Left lung (tissue), 4 donors: ENCODE measurements at regions not wholly inside any gene's neighbourhood (a gene's known extent, or its start where the extent isn't known, plus 50 kb on each side); places are given as distances from the start of the nearest gene placed in this dataset.
A peak's percentile ranks its signal among the peaks of the same experiment; 100 is the strongest.
"Not testable (repeated sequence)": the region's sequence is repeated elsewhere in the genome, so short reads cannot be mapped to it uniquely, and the experiment has no call there.

Source experiments
- ATAC-seq: fragments of 200-7000 bp; cut with Tn5 transposase; one replicate; pipeline ENCODE4 v1.9.1; 2020; ENCODE audit warnings: moderate library complexity
- DNase-seq, 4 donors: peaks; one replicate each; pipeline ENCODE4 v3.0.0-alpha.2; 2013 to 2020
- H3K27ac ChIP-seq, 2 donors: fragments of 200-600 bp; sonication (generic) in 1 of 2; one replicate each; pipeline versions ENCODE4 v1.5.0 to v1.8.0; 2020 to 2021
- H3K27me3 ChIP-seq, 2 donors: fragments of 200-600 bp; sonication (generic) in 1 of 2; one replicate each; pipeline versions ENCODE4 v1.5.0 to v1.8.0; 2020 to 2021
- H3K36me3 ChIP-seq, 2 donors: fragments of 200-600 bp; sonication (generic) in 1 of 2; one replicate each; pipeline versions ENCODE4 v1.5.0 to v1.8.0; 2020 to 2021
- H3K4me1 ChIP-seq, 2 donors: fragments of 200-600 bp; one replicate each; pipeline ENCODE4 v1.8.0; 2021
- H3K4me3 ChIP-seq, 2 donors: fragments of 200-600 bp; sonication (generic) in 1 of 2; one replicate each; pipeline versions ENCODE4 v1.5.0 to v1.8.0; 2020 to 2021; ENCODE audit warnings: mild to moderate bottlenecking in 1 of 2
- H3K9me3 ChIP-seq, 2 donors: fragments of 200-600 bp; sonication (generic) in 1 of 2; one replicate each; pipeline versions ENCODE4 v1.5.0 to v1.8.0; 2020 to 2021
- intact Hi-C, 2 donors: fragments of 100-400 bp; cut with DNase I; formaldehyde crosslinking; loops; one replicate each; pipeline versions ENCODE4 v1.11.2 to v1.14.2; 2022
- TF ChIP-seq, protein P1 (sequence below), 2 donors: fragments of 200-600 bp; sonication (generic) in 1 of 2; IDR thresholded peaks; one replicate each; pipeline versions ENCODE4 v1.5.0 to v1.8.0; 2021; ENCODE audit warnings: antibody characterized with exemption in 2 of 2
- donor health status: DM: no; HTN: yes; CAD: no.
- donor health status: DM: no; HTN: no; CAD: no.

GRCh38 chr6:9233686-9234085 is 798.3 kb upstream of the SLC35B3 start:
- peaks cover 0 to 6% of the 10 kb centered on the region in 2 donors for H3K9me3 ChIP-seq
- H3K27me3 ChIP-seq: no peaks in the 10 kb centered on the region
- no peaks in the 10 kb centered on the region for H3K4me1 ChIP-seq
- H3K4me3 ChIP-seq: no peak overlapping the region
- intact Hi-C loops: no loop called here
- H3K27ac ChIP-seq: no peak overlapping the region
- DNase-seq: no peak
- no peaks in the 10 kb centered on the region for H3K36me3 ChIP-seq
- no peak for ATAC-seq
- TF ChIP-seq, protein P1, sequence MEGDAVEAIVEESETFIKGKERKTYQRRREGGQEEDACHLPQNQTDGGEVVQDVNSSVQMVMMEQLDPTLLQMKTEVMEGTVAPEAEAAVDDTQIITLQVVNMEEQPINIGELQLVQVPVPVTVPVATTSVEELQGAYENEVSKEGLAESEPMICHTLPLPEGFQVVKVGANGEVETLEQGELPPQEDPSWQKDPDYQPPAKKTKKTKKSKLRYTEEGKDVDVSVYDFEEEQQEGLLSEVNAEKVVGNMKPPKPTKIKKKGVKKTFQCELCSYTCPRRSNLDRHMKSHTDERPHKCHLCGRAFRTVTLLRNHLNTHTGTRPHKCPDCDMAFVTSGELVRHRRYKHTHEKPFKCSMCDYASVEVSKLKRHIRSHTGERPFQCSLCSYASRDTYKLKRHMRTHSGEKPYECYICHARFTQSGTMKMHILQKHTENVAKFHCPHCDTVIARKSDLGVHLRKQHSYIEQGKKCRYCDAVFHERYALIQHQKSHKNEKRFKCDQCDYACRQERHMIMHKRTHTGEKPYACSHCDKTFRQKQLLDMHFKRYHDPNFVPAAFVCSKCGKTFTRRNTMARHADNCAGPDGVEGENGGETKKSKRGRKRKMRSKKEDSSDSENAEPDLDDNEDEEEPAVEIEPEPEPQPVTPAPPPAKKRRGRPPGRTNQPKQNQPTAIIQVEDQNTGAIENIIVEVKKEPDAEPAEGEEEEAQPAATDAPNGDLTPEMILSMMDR (IDR thresholded peaks at IDR 0.05): no peak

GRCh38 chr6:9233226-9233625 is 797.9 kb upstream of the SLC35B3 start:
- intact Hi-C loops: no loop called here
- ATAC-seq (no peak), DNase-seq (no peak)
- TF ChIP-seq, protein P1 (IDR thresholded peaks at IDR 0.05): no peak
- H3K4me1 ChIP-seq: no peaks in the 10 kb centered on the region
- no peaks in the 10 kb centered on the region for H3K27me3 ChIP-seq
- no peak overlapping the region for H3K4me3 ChIP-seq
- no peak overlapping the region for H3K27ac ChIP-seq
- H3K36me3 ChIP-seq: no peaks in the 10 kb centered on the region
- peaks cover 0 to 6% of the 10 kb centered on the region in 2 donors for H3K9me3 ChIP-seq

- ATAC-seq: no peak
- peaks cover 0 to 4% of the 10 kb centered on the region in 2 donors for H3K9me3 ChIP-seq
- no peaks in the 10 kb centered on the region for H3K36me3 ChIP-seq
- no peak overlapping the region for H3K4me3 ChIP-seq
- no peaks in the 10 kb centered on the region for H3K27me3 ChIP-seq
- intact Hi-C loops: no loop called here
- H3K4me1 ChIP-seq: no peaks in the 10 kb centered on the region
- no peak overlapping the region for H3K27ac ChIP-seq
- TF ChIP-seq, protein P1 (IDR thresholded peaks at IDR 0.05): no peak
- DNase-seq: no peak
These were observed 790.1 kb upstream of the SLC35B3 start for GRCh38 chr6:9225441-9225871.

DNA sequence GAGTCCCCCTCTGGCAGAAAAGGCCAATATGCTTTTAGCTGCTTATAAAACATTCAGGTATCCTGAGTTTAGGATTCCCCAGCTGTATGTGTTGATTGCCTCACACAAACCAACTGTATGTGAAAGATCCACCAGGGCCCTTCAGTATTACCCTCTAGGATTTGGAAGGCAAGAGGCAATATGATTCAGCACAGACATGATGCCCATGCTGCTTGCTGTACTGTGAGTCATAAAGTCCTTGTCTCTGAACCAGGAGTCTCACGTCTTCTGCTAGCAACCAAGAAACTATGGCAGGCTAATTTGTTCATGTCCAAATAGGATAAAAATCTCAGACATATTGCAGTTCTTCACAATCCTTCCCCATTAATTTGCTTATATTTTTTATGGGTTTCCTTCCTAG is 789.2 kb upstream of the SLC35B3 start:
- Histone ChIP-seq H3K4me1 (no peaks in the 10 kb centered on the region), H3K27me3 (no peaks in the 10 kb centered on the region), H3K27ac (no peak overlapping the region), H3K4me3 (no peak overlapping the region), H3K9me3 (peaks cover 0 to 9% of the 10 kb centered on the region in 2 donors), H3K36me3 (no peaks in the 10 kb centered on the region)
- DNase-seq (no peak), ATAC-seq (no peak)
- TF ChIP-seq, protein P1 (IDR thresholded peaks at IDR 0.05): no peak
- intact Hi-C loops: no loop called here

DNA sequence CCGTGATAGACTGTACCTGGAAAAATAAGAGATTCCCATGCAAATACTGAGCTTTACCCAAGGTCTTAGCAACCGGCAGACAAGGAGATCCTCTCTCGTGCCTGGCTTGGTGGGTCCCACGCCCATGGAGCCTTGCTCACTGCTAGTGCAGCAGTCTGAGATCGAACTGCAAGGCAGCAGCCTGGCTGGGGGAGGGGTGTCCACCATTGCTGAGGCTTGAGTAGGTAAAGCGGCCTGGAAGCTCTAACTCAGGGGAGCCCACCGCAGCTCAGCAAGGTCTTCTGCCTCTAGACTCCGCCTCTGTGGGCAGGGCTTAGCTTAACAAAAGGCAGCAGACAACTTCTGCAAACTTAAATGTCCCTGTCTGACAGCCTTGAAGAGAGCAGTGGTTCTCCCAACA is 778.4 kb upstream of the SLC35B3 start:
- H3K4me1 ChIP-seq, ATAC-seq, H3K36me3 ChIP-seq, H3K27ac ChIP-seq, H3K27me3 ChIP-seq, H3K4me3 ChIP-seq, intact Hi-C loops: not testable (repeated sequence)
- DNase-seq: peak in 1 of 4 donors; percentile 55
- peaks cover 0 to 14% of the 10 kb centered on the region in 2 donors for H3K9me3 ChIP-seq

DNA sequence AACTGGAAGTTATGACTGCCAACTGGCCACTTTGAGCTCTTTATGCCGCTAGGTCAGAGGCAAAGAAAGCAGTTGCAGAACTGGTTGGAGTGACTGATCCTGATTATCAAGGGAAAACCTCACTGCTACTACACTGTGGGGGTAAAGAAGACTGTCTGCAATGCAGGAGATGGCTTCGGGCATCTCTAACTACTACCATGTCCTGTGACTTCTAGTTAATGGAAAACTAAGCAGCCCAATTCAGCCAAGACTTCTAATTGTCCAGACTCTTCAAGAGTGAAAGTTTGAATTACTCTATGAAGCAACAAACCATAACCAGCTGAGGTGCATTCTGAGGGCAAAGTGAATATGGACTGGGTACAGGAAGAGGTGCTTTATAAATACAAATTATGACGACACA is 773.6 kb upstream of the SLC35B3 start:
- Histone ChIP-seq H3K27ac (no peak overlapping the region), H3K4me3 (no peak overlapping the region), H3K36me3 (no peaks in the 10 kb centered on the region), H3K9me3 (peaks cover 0 to 10% of the 10 kb centered on the region in 2 donors), H3K4me1 (no peaks in the 10 kb centered on the region), H3K27me3 (no peaks in the 10 kb centered on the region)
- TF ChIP-seq, protein P1 (IDR thresholded peaks at IDR 0.05): no peak
- intact Hi-C loops: no loop called here
- ATAC-seq (no peak), DNase-seq (no peak)
